Activated CD8-positive, alpha-beta memory T cell treated with anti-CD3 and anti-CD28 coated beads, Interleukin-2, amount 50 U/mL, for 1 hour (primary cell): ENCODE measurements at regions not wholly inside any gene's neighbourhood (a gene's known extent, or its start where the extent isn't known, plus 50 kb on each side); places are given as distances from the start of the nearest gene placed in this dataset.
"Not testable (repeated sequence)": the region's sequence is repeated elsewhere in the genome, so short reads cannot be mapped to it uniquely, and the experiment has no call there.

Experiments used
- DNase-seq: peaks from one replicate; pipeline ENCODE4 v3.0.0-alpha.2; 2020; ENCODE audit errors: extremely low read depth

DNA sequence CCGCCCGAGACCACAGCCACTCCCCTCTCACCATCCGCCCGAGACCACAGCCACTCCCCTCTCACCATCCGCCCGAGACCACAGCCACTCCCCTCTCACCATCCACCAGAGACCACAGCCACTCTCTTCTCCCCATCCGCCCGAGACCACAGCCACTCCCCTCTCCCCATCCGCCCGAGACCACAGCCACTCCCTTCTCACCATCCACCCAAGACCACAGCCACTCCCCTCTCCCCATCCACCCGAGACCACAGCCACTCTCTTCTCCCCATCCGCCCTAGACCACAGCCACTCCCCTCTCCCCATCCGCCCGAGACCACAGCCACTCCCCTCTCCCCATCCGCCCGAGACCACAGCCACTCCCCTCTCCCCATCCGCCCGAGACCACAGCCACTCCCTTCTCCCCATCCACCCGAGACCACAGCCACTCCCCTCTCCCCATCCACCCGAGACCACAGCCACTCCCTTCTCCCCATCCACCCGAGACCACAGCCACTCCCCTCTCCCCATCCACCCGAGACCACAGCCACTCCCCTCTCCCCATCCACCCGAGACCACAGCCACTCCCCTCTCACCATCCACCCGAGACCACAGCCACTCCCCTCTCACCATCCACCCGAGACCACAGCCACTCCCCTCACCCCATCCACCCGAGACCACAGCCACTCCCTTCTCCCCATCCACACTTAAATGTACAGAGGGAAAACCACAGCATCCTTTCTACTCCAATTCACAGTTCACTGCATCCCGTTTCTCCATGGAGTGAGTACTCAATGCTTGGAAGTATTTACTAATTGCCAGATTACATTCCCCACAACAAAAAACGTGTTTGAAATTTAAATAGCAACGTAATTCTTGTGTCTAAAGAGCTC is 83.5 kb upstream of the SFSWAP start:
- not testable (repeated sequence) for DNase-seq

DNA sequence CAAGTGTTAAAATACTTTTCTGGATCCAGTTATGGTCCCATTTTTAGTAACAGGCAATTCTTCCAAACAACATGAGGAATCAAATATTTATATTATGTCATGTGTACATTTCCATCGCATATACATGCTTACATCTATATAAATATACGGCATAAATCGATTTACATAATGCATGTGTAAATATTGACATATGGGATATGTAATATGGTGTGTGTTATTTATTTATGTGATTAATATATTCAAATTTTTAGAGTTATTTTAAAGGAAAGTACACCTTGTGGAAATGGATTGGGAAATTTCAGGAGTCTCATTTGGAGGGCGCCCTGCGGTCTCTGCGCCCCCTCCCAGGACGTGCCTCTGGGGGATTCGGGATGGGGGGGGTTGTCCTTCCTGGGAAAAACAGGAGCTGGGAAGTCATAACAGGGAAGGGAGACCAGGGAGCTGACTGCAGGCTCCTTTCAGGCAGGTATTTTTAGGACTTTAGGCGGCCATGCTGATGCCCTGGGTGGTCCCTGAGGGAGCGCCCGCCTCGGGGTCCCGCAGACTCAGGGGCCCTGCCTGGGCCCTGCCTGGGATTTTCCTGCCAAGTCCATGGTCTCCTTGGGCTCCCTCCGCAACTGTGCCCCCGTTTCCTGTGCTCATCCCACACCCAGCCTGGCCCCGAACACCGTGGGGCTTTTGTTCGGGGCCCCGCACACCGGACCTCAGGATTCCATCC is 82.7 kb upstream of the SFSWAP start:
- no peak for DNase-seq

DNA sequence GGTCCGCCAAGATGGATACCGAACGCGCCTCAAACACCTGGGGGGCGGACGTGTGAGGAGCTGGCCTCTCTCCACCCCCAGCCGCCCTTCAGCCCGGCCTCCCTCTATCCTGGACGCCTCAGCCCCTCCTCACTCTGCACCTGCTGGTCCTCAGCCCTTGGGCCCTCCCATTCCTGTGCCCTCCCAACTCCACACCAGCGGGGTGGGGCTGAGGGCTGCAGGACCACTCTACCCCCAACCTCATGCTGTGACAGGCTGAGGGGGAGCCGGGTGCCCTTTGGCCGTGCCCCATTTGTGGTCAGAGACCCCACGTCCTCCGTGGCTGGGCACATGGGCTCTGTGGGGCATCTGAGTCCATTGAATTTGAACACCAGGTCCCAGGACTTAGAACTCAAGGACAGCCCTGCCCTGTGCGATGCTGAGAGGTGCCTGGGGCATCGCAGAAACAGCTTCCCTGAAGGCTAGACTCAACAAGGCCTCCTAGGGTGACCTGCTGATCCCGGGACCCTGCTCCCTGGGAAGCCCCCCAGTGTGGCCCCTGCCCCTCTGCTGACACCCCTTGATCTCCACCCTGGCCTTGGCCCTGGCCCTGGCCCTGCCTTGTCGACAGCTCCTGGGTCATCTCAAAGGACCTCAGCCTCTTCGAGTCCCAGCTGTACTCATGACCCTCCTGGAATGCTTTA is 82.0 kb upstream of the SFSWAP start:
- DNase-seq: no peak

- no peak for DNase-seq
Observed at GRCh38 chr12:131631230-131631629, 79.7 kb upstream of the SFSWAP start.

DNA sequence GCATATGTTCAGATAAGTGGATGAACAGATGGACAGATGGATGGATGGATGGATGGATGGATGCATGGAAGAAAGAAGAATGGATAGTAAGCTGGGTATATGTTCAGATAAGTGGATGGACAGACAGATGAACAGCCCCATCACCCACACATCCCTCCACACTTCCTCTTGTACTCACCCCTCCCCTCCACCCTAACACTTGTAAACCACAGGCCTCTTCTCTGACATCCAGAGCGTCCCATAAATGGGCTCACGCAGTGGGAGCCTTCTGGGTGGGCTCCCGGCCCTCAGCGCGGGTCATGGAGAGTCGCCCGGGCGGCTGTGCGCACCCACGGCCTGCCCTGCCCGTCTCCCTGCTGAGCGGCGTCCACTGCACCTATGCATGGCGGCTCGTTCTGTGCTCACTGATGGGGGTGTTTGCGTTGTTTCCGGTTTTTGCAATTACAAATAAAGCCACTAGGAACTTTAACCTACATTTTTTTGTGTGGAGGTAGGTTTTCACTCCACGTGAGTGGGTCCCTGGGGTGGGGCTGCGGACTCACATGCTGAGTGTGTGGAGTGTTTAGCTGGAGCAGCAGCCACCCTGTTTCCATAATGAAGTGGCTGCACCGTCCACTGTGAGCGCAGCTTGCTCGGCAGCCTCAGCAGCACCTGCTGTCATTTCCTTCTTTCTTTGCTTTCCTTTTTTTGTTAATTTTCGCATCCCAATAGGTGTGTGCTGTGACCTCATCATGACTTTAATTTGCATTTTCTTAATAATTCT is 78.8 kb upstream of the SFSWAP start:
- not testable (repeated sequence) for DNase-seq

- DNase-seq: not testable (repeated sequence)
Observed at GRCh38 chr12:131632652-131633023, 78.3 kb upstream of the SFSWAP start.

DNA sequence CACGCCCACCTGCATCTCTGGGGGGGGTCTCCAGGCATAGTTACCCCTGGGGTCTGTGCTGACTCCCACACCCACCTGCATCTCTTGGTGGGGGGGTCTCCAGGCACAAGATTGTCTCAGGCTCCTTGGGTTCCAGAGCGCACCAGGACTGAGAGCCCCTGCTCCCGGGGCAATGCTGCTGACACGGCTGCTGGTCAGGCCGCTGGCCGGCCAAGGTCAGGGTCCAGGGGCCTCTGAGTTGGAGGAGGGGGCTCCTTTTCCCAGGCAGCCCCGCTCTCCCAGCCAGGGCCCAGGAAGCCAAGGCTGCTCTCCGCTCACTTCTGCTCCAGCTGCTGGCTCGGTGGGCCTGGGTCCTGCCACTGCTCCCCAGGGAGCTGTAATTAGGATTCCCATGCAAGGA is 77.3 kb upstream of the SFSWAP start:
- not testable (repeated sequence) for DNase-seq

DNA sequence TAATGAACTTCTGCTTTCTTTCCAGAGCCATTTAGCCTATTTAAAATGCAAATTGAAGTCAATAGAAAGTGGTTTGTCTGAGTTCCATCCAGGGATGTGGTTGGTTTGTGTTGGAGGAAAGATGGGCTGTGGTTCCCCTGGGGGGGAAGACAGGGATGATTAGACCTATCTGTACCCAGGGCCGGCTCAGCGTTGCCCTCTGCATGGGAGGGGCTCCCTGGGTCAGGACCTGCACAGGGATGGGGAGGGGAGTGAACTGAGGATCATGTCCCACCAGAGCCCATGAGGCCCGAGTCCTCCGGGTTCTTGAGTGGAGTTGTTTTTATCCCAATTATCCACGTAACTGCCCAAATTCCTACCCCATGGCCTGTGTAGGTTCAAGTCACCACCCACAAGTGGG is 76.9 kb upstream of the SFSWAP start:
- no peak for DNase-seq

DNA sequence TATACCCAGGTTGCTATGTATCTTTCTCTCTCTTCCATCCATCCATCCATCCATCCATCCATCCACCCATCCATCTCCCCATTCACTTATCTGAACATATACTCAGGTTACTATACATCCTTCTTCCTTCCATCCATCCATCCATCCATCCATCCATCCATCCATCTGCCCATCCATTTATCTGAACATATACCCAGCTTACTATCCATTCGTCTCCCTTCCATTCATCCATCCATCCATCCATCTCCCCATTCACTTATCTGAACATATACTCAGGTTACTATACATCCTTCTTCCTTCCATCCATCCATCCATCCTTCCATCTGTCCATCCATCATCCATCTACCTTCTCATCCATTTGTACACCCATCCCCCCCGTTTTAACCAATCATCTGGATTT is 75.9 kb upstream of the SFSWAP start:
- DNase-seq: not testable (repeated sequence)

DNA sequence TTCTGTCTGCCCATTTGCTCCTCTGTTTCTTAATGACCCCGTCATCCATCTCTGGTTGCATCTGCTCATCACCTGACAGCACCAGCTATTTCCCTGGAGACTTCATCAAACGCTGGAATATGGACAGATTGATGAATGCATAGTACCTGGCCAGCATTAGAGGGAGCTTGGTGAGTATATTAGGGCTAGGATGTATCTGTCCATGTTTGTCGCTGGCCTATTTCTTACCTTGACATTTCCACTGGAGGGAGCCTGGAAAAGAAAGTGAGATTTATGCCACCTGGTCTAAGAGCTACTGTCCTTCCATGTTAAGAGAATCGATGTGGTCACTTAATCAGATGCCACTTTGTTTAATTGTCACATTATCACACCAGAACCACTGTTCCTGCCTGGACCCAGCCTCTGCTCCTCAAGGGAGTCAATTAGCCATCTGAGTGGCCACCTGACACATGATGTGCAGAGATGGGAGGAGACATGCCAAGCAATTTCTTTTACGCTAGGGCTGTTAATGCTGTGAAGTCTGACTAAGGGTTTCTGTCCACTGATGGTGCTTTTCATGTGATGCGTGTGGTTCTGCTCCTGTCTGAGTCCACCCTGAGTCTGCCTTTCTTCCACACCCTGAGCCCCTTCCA is 75.3 kb upstream of the SFSWAP start:
- no peak for DNase-seq

DNA sequence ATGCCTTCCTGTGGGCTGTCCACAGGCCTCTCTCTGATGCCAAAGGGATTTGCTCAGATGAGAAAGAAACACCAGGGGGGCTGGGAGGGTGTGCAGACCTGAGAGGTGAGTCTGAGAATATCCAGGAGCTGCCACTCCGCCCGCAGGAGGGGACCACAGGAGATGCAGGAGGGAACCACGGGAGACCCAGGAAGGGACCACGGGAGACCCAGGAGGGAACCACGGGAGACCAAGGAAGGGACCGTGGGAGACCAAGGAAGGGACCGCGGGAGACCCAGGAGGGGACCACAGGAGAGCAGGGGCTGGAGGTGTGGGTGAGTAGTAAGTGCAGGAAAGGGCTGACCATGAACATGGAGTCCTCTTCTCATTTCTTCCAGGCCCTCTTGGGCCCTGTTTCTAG is 74.6 kb upstream of the SFSWAP start:
- no peak for DNase-seq

DNA sequence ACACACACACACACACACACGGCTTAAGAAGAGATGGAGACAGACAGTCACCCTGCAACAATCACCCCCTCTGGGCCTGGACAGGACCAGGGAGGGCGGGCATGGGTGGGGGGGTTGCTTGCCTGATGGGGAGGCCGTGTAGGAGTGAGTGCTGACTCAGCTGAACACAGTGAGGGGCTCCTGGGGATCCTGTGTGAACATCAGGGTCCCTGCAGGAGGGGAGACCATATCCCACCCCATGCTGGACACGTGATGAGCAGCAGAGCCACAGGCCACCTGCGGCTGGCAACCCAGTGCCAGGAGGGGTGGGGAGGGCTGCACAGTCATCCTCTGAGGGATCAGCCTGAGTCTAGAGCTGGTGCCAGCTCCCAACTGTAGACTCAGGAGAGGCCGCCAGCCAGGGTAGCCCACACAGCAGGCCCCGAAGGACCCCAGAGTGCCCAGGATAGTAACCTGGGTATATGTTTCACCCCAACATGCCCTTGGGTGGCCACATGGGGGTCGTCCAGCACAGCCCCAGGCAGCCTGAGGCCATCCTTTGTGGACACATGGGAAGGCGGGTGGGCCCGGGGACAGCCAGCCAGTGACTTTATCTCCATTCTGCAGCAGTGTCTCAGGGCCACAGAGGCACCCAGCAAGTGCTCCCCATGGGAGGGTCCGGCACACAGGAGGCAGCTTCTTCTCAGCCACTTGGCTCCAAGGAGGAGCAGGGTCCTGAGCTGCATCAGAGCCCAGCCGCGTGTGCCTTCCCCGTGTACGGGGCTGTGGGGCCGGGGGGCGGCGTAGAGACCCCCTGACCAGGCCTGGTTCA is 73.7 kb upstream of the SFSWAP start:
- no peak for DNase-seq

GRCh38 chr12:131637986-131638385 is 72.9 kb upstream of the SFSWAP start:
- DNase-seq: no peak

GRCh38 chr12:131639270-131639940 is 71.5 kb upstream of the SFSWAP start:
- no peak for DNase-seq

DNA sequence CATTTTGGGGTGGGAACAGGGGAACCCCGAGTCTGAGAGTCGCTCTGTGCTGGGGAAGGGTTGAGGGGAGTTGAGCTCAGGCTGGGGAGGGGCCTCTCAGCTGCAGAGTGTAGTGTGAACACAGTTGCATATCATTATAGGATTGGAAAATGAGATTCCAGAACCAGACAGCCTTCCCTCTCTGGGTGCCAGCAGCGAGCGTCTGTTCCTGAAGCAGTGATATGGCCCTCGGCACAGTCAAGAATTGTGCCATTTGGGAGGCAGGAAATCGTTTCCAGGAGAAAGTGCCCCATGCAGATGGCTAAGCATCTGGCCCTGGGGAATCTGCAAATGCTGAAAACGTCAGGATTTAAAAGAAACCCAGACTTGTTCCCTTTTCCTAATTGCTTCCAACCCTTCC is 70.4 kb upstream of the SFSWAP start:
- no peak for DNase-seq

- DNase-seq: no peak
Observed at GRCh38 chr12:131641315-131641714, 69.6 kb upstream of the SFSWAP start.

GRCh38 chr12:131642101-131642540 is 68.8 kb upstream of the SFSWAP start:
- DNase-seq: no peak

DNA sequence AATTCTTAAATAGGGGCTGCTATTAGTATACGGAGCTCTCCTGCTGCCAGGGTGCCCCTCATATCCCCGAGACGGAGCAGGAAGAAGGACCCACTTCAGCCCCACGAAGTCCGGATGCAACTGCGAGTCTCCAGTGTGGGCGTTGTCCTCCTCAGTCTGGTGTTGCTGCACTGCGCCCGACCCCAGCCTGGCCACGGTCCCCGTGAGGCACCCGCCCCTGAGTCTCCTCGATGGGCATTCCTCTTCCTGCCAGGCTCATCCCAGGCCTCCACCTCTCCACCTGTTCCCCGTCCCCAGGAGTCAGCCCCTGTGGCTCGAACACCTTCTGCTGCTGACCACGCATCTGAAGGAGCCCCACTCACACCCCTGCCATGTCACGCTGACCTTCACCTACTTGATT is 68.1 kb upstream of the SFSWAP start:
- no peak for DNase-seq

- DNase-seq: no peak
Observed at GRCh38 chr12:131643631-131644452, 67.0 kb upstream of the SFSWAP start.
